Ascending aorta (tissue), 2 donors: ENCODE measurements at regions not wholly inside any gene's neighbourhood (a gene's known extent, or its start where the extent isn't known, plus 50 kb on each side); places are given as distances from the start of the nearest gene placed in this dataset.
"Not testable (repeated sequence)": the region's sequence is repeated elsewhere in the genome, so short reads cannot be mapped to it uniquely, and the experiment has no call there.

Experiments
- DNase-seq, 2 donors: peaks; one replicate each; pipeline ENCODE4 v3.0.0-alpha.2; 2019; ENCODE audit warnings: low spot score in 2 of 2
- H3K27ac ChIP-seq, 2 donors: fragments of 200-600 bp; sonication (generic); one replicate each; pipeline ENCODE4 v1.5.1; 2016 to 2017; ENCODE audit warnings: mild to moderate bottlenecking in 1 of 2
- H3K27me3 ChIP-seq: fragments of 200-600 bp; sonication (generic); one replicate; pipeline ENCODE4 v1.5.1; 2017
- H3K36me3 ChIP-seq, 2 donors: fragments of 200-600 bp; sonication (generic); one replicate each; pipeline ENCODE4 v1.5.1; 2016
- H3K4me1 ChIP-seq, 2 donors: fragments of 200-600 bp; sonication (generic); one replicate each; pipeline ENCODE4 v1.5.1; 2016 to 2017; ENCODE audit warnings: mild to moderate bottlenecking in 1 of 2
- H3K4me3 ChIP-seq, 2 donors: fragments of 200-600 bp; sonication (generic); one replicate each; pipeline ENCODE4 v1.5.1; 2016 to 2017; ENCODE audit warnings: mild to moderate bottlenecking in 1 of 2
- H3K9me3 ChIP-seq, 2 donors: fragments of 200-600 bp; sonication (generic); one replicate each; pipeline ENCODE4 v1.5.1; 2016
- intact Hi-C: fragments of 100-400 bp; cut with DNase I; formaldehyde crosslinking; loops from one replicate; pipeline ENCODE4 v1.15.1; 2023
- TF ChIP-seq, protein P1 (sequence below), 3 experiments: fragments of 200-600 bp in 2 of 3; fragments of 450-650 bp in 1 of 3; sonication (generic) in 2 of 3; IDR thresholded peaks; one replicate each; pipeline ENCODE4 v1.5.1; 2016 to 2019; ENCODE audit warnings: antibody characterized with exemption in 3 of 3, mild to moderate bottlenecking in 1 of 3, moderate library complexity in 1 of 3

DNA sequence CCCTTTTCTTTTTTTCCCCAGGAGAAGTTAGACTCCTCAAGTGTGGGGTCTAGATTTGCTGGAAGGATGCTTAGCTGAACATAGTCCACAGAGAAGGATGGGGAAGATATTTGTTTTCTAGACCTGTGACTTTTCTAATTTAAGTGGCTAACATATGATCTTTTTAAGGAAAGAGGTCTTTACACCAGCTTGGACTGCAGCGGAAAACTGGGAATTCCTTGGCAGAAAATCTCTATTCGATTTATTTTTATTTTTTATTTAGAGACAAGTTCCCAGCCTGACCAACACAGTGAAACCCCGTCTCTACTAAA, 148.4 kb downstream of the MYCN start:
- Histone ChIP-seq H3K4me1 (no peaks in the 10 kb centered on the region), H3K27me3 (no peaks in the 10 kb centered on the region), H3K4me3 (no peak overlapping the region), H3K9me3 (no peaks in the 10 kb centered on the region), H3K27ac (no peak overlapping the region), H3K36me3 (no peaks in the 10 kb centered on the region)
- TF ChIP-seq, protein P1, sequence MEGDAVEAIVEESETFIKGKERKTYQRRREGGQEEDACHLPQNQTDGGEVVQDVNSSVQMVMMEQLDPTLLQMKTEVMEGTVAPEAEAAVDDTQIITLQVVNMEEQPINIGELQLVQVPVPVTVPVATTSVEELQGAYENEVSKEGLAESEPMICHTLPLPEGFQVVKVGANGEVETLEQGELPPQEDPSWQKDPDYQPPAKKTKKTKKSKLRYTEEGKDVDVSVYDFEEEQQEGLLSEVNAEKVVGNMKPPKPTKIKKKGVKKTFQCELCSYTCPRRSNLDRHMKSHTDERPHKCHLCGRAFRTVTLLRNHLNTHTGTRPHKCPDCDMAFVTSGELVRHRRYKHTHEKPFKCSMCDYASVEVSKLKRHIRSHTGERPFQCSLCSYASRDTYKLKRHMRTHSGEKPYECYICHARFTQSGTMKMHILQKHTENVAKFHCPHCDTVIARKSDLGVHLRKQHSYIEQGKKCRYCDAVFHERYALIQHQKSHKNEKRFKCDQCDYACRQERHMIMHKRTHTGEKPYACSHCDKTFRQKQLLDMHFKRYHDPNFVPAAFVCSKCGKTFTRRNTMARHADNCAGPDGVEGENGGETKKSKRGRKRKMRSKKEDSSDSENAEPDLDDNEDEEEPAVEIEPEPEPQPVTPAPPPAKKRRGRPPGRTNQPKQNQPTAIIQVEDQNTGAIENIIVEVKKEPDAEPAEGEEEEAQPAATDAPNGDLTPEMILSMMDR (IDR thresholded peaks at IDR 0.05), result no peak
- intact Hi-C loops, result no loop called here
- DNase-seq, result no peak

DNA sequence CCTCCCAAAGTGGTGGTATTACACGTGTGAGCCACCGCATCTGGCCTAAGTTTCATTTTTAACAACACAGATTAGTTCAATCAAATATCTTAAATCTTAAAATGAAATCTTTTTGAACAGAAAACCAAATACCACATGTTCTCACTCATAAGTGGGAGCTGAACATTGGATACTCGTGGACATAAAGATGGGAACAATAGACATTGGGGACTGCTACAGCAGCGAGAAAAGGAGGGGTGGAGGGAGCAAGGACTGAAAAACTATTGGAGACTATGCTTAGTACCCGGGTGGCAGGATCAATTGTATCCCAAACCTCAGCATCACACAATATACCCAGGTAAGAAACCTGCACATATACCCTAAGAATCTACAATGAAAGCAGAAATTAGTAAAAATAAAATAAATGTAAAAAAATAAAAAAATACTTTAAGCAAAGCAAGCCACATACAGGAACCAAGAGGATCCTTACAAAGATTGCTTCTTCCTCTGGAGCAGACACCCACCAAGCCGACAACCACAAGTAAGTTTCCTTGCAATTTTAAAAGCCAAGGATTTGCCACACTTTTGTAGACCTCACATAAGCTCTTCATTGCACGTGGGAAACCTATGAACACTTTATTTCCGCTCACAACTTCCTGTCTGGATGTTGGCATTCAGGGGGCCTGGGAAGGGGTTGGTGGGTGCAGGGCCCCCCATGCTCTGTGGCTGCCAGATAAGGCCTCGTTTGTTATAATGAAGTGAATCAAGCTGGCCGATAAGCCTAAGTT, 147.9 kb downstream of the MYCN start:
- no peaks in the 10 kb centered on the region for H3K27me3 ChIP-seq
- no peaks in the 10 kb centered on the region for H3K4me1 ChIP-seq
- TF ChIP-seq, protein P1 (IDR thresholded peaks at IDR 0.05), result no peak
- intact Hi-C loops, result no loop called here
- no peak overlapping the region for H3K27ac ChIP-seq
- no peak overlapping the region for H3K4me3 ChIP-seq
- DNase-seq, result no peak
- no peaks in the 10 kb centered on the region for H3K36me3 ChIP-seq
- no peaks in the 10 kb centered on the region for H3K9me3 ChIP-seq

DNA sequence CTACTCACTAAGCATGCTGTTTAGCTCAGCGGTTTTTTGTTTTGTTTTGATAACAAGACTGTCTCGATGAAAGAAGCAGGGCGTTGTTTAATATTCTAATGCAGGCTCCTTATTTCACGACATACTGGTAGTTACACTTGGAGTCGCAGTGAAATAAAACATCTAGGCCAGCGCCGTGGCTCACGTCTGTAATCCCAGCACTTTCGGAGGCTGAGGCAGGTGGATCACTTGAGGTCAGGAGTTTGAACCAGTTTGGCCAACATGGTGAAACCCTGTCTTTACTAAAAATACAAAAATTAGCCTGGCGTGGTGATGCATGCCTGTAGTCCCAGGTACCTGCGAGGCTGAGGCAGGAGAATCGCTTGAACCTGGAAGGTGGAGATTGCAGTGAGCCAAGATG, 145.8 kb downstream of the MYCN start:
- DNase-seq, H3K9me3 ChIP-seq, intact Hi-C loops, H3K27ac ChIP-seq, H3K36me3 ChIP-seq, H3K4me1 ChIP-seq, H3K27me3 ChIP-seq, H3K4me3 ChIP-seq: not testable (repeated sequence)

DNA sequence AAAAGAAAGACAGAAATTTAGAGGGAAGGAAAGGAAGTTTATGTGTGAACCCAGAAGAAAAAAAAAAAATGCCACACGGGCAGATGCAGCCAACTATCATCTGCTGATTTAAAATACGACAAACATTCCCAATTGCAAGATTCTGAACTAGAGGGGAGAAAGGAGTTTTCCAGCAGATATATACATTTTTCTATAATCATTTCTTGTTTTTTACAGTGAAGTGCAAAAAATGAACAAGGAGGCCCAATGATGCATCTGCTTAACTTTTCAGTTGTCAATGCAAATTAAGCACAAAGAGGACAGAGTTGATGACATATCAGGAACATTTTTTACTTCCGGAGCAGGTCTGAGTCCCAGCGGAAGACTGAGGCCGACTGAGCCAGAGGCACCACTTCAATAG, 144.7 kb downstream of the MYCN start:
- no peaks in the 10 kb centered on the region for H3K4me1 ChIP-seq
- no peaks in the 10 kb centered on the region for H3K27me3 ChIP-seq
- TF ChIP-seq, protein P1 (IDR thresholded peaks at IDR 0.05), result no peak
- no peaks in the 10 kb centered on the region for H3K9me3 ChIP-seq
- H3K4me3 ChIP-seq, result no peak overlapping the region
- H3K36me3 ChIP-seq, result no peaks in the 10 kb centered on the region
- intact Hi-C loops, result no loop called here
- no peak overlapping the region for H3K27ac ChIP-seq
- DNase-seq, result no peak

DNA sequence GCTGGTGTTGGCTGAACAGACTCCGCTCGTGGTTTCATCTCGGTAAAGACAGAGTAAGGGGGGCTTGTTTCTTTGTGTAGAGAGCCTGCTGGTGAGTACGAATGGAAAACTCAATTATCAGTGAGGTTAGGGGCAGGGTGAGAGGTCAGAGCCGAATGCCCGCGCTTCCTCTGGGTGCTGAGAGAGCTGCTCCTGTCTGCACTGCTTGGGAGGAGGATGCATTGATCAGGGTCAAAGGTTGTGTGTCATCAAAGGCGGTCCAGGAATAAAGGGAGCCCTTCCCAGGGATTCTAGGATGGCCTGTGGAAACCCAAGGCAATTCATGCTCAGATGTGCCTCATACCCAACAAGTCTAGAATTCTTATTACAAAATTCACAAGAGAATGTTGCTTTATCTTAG, 143.9 kb downstream of the MYCN start:
- no peak overlapping the region for H3K27ac ChIP-seq
- intact Hi-C loops, result no loop called here
- no peaks in the 10 kb centered on the region for H3K36me3 ChIP-seq
- TF ChIP-seq, protein P1 (IDR thresholded peaks at IDR 0.05), result no peak
- H3K9me3 ChIP-seq, result no peaks in the 10 kb centered on the region
- DNase-seq, result no peak
- H3K4me1 ChIP-seq, result no peaks in the 10 kb centered on the region
- no peaks in the 10 kb centered on the region for H3K27me3 ChIP-seq
- no peak overlapping the region for H3K4me3 ChIP-seq

DNA sequence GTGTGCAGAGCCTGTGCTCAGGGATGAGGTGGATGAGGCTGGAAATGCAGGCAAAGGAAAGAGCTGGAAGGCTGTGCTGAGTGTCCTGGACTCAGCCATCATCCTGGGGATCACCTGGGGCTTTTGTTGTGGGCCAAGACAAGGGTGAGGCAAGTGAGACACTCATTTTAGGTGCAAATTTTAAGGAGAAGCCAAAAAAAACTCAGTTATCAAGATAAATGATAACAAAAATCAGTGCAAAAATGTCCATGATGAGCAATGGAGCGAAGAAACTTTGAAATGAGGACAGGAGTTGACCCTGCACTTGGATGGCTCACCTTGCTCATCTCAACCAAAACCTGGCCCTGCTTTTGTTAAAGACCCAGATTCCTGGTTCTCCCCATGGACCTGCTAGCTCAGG, 141.9 kb downstream of the MYCN start:
- no peak for DNase-seq
- H3K36me3 ChIP-seq, result no peaks in the 10 kb centered on the region
- intact Hi-C loops, result no loop called here
- no peak overlapping the region for H3K4me3 ChIP-seq
- H3K9me3 ChIP-seq, result no peaks in the 10 kb centered on the region
- no peak overlapping the region for H3K27ac ChIP-seq
- no peaks in the 10 kb centered on the region for H3K27me3 ChIP-seq
- no peaks in the 10 kb centered on the region for H3K4me1 ChIP-seq
- TF ChIP-seq, protein P1 (IDR thresholded peaks at IDR 0.05), result no peak
